B cell (primary cell): ENCODE measurements at regions not wholly inside any gene's neighbourhood (a gene's known extent, or its start where the extent isn't known, plus 50 kb on each side); places are given as distances from the start of the nearest gene placed in this dataset.

ENCODE experiments used
- ATAC-seq: fragments of 200-7000 bp; cut with Tn5 transposase; one replicate; pipeline ENCODE4 v1.10.0; 2021; ENCODE audit warnings: low read depth, mild to moderate bottlenecking, moderate number of reproducible peaks, moderate library complexity
- CTCF ChIA-PET: fragments of 350-600 bp; sonication (Branson Sonifier 250); formaldehyde crosslinking; loops from one replicate; lab custom pipeline; 2021; ENCODE audit warnings: antibody characterized with exemption, inconsistent platforms; lab: Charles Lee
- POLR2A ChIA-PET: fragments of 350-600 bp; sonication (Branson Sonifier 250); formaldehyde crosslinking; loops from one replicate; lab custom pipeline; 2021; ENCODE audit warnings: antibody characterized with exemption; lab: Charles Lee
- DNase-seq: peaks from one replicate; pipeline ENCODE4 v3.0.0; 2013
- H2AFZ ChIP-seq: 2 replicates; pipeline ENCODE4 v1.6.1; 2012; ENCODE audit warnings: mild to moderate bottlenecking, low read depth, low read length; ENCODE audit not compliant: insufficient read depth, poor library complexity, severe bottlenecking
- H3K27ac ChIP-seq, 2 donors: 1 replicate in 1 of 2; 2 replicates in 1 of 2; pipeline ENCODE4 v1.5.1; 2012 to 2013; ENCODE audit warnings: low read length in 2 of 2, mild to moderate bottlenecking in 2 of 2, moderate library complexity in 1 of 2
- H3K27me3 ChIP-seq, 4 experiments: fragments of 200-600 bp in 1 of 4; sonication (generic) in 1 of 4; replicated peaks in 1 of 4; 1 replicate in 2 of 4; 2 replicates in 2 of 4; pipeline versions ENCODE4 v1.6.1 to v1.7.0; 2013 to 2016; ENCODE audit warnings: low read length in 3 of 4, mild to moderate bottlenecking in 2 of 4, mixed read lengths in 1 of 4, moderate library complexity in 1 of 4; ENCODE audit not compliant: insufficient read depth in 4 of 4, control insufficient read depth in 3 of 4; ENCODE audit errors: control extremely low read depth in 1 of 4
- H3K36me3 ChIP-seq, 2 experiments: replicated peaks in 1 of 2; 1 replicate in 1 of 2; 2 replicates in 1 of 2; pipeline versions ENCODE4 v1.6.1 to v1.7.1; 2013; ENCODE audit warnings: low read length in 1 of 2; ENCODE audit not compliant: insufficient read depth in 2 of 2, control insufficient read depth in 1 of 2; ENCODE audit errors: control extremely low read depth in 1 of 2, extremely low read depth in 1 of 2
- H3K4me1 ChIP-seq, 2 donors: fragments of 200-600 bp in 1 of 2; sonication (generic) in 1 of 2; 1 replicate in 1 of 2; 2 replicates in 1 of 2; pipeline versions ENCODE4 v1.5.1 to v1.6.1; 2013 to 2017; ENCODE audit warnings: low read length in 2 of 2; ENCODE audit not compliant: control insufficient read depth in 2 of 2, insufficient read depth in 2 of 2
- H3K4me2 ChIP-seq: replicated peaks from 2 replicates; pipeline ENCODE3; 2012; ENCODE audit warnings: mild to moderate bottlenecking, low read depth, low read length; ENCODE audit not compliant: poor library complexity, severe bottlenecking
- H3K4me3 ChIP-seq, 5 experiments: fragments of 200-600 bp in 1 of 5; sonication (generic) in 1 of 5; 1 replicate in 3 of 5; 2 replicates in 2 of 5; pipeline versions ENCODE4 v1.5.1 to v1.7.0; 2011 to 2016; ENCODE audit warnings: low read length in 4 of 5, mild to moderate bottlenecking in 4 of 5, low read depth in 2 of 5, control low read depth in 1 of 5, moderate library complexity in 1 of 5; ENCODE audit not compliant: insufficient read depth in 1 of 5; ENCODE audit errors: control extremely low read depth in 1 of 5, extremely low read depth in 1 of 5
- H3K79me2 ChIP-seq: fragments of 200-600 bp; sonication (generic); one replicate; pipeline ENCODE4 v1.6.0; 2016; ENCODE audit warnings: low read length; ENCODE audit not compliant: control insufficient read depth, insufficient read depth
- H3K9ac ChIP-seq: fragments of 200-600 bp; sonication (generic); 2 replicates; pipeline ENCODE4 v1.6.1; 2017; ENCODE audit warnings: mild to moderate bottlenecking, low read length, moderate library complexity
- H3K9me3 ChIP-seq, 3 donors: one replicate each; pipeline versions ENCODE4 v1.6.1 to v1.7.1; 2013; ENCODE audit warnings: low read length in 2 of 3; ENCODE audit not compliant: control insufficient read depth in 2 of 3, insufficient read depth in 1 of 3; ENCODE audit errors: control extremely low read depth in 1 of 3
- H4K20me1 ChIP-seq: 2 replicates; pipeline ENCODE4 v1.6.0; 2012; ENCODE audit warnings: mild to moderate bottlenecking, low read length; ENCODE audit not compliant: insufficient read depth, control insufficient read depth, poor library complexity, severe bottlenecking
- H3K27ac Mint-ChIP-seq: one replicate; pipeline ENCODE4 v1.8.0; 2021; ENCODE audit warnings: mixed read lengths
- H3K27me3 Mint-ChIP-seq: one replicate; pipeline ENCODE4 v1.8.0; 2021; ENCODE audit warnings: mixed read lengths
- H3K4me1 Mint-ChIP-seq: one replicate; pipeline ENCODE4 v1.8.0; 2021; ENCODE audit warnings: mixed read lengths
- H3K4me3 Mint-ChIP-seq: one replicate; pipeline ENCODE4 v1.8.0; 2021; ENCODE audit warnings: mixed read lengths
- H3K9me3 Mint-ChIP-seq: one replicate; pipeline ENCODE4 v1.8.0; 2022; ENCODE audit warnings: mixed read lengths; ENCODE audit not compliant: insufficient read depth
- CTCF ChIP-seq: fragments of 200-600 bp; IDR thresholded peaks from one replicate; pipeline ENCODE4 v1.8.0; 2022; ENCODE audit warnings: antibody characterized with exemption, mild to moderate bottlenecking
- EZH2 ChIP-seq: IDR thresholded peaks from 2 replicates; pipeline ENCODE4 v1.6.1; 2012; ENCODE audit warnings: borderline replicate concordance, low read depth, mild to moderate bottlenecking, moderate library complexity, low read length; ENCODE audit not compliant: insufficient read depth, poor library complexity, severe bottlenecking
- WGBS: methylation state at CpG from one replicate; pipeline ENCODE4 v1.1.5; 2013; ENCODE audit warnings: missing lambda C conversion rate; ENCODE audit not compliant: insufficient coverage; 5-methylcytosine and 5-hydroxymethylcytosine counted together
- intact Hi-C: fragments of 100-400 bp; cut with micrococcal nuclease; formaldehyde crosslinking; loops from one replicate; pipeline ENCODE4 v1.10.0; 2022

GRCh38 chr6:76803038-76803580, 660.2 kb downstream of the HTR1B start:
- H3K9me3 ChIP-seq: peaks cover 0 to 6% (median 2%) of the 10 kb centered on the region in 3 donors
- no peak overlapping the region for H3K4me3 ChIP-seq
- no peaks in the 10 kb centered on the region for H3K36me3 ChIP-seq
- H4K20me1 ChIP-seq: no peaks in the 10 kb centered on the region
- DNase-seq (no peak), ATAC-seq (no peak)
- no peak overlapping the region for H3K9ac ChIP-seq
- intact Hi-C loops: no loop called here
- TF ChIP-seq CTCF: no peak
- TF ChIP-seq EZH2: no peak
- no peak overlapping the region for H3K4me2 ChIP-seq
- Mint-ChIP-seq H3K9me3 (peaks cover 2% of the 10 kb centered on the region), H3K27me3 (no peaks in the 10 kb centered on the region), H3K27ac (no peak overlapping the region), H3K4me1 (no peaks in the 10 kb centered on the region), H3K4me3 (no peak overlapping the region)
- no peaks in the 10 kb centered on the region for H3K79me2 ChIP-seq
- WGBS: 89% methylated on average over 5 of the region's 5 CpGs
- no peak overlapping the region for H2AFZ ChIP-seq
- no peaks in the 10 kb centered on the region for H3K4me1 ChIP-seq
- no peaks in the 10 kb centered on the region for H3K27me3 ChIP-seq
- ChIA-PET POLR2A (no interaction called here), CTCF (no interaction called here)
- H3K27ac ChIP-seq: no peak overlapping the region

- Mint-ChIP-seq H3K27ac (no peak overlapping the region), H3K9me3 (peaks cover 7% of the 10 kb centered on the region), H3K27me3 (no peaks in the 10 kb centered on the region), H3K4me3 (no peak overlapping the region), H3K4me1 (no peaks in the 10 kb centered on the region)
- H3K4me1 ChIP-seq: no peaks in the 10 kb centered on the region
- H3K27ac ChIP-seq: no peak overlapping the region
- H3K9me3 ChIP-seq: peaks cover 0 to 5% (median 0%) of the 10 kb centered on the region in 3 donors
- no peak overlapping the region for H3K4me3 ChIP-seq
- ChIA-PET POLR2A (no interaction called here), CTCF (no interaction called here)
- DNase-seq (no peak), ATAC-seq (no peak)
- no peaks in the 10 kb centered on the region for H3K79me2 ChIP-seq
- TF ChIP-seq CTCF: no peak
- TF ChIP-seq EZH2: no peak
- H2AFZ ChIP-seq: no peak overlapping the region
- no peaks in the 10 kb centered on the region for H3K27me3 ChIP-seq
- intact Hi-C loops: no loop called here
- WGBS: no CpG with 5 or more reads among the region's 1 CpG
- H3K36me3 ChIP-seq: no peaks in the 10 kb centered on the region
- no peaks in the 10 kb centered on the region for H4K20me1 ChIP-seq
- H3K9ac ChIP-seq: no peak overlapping the region
- H3K4me2 ChIP-seq: no peak overlapping the region
Measured at GRCh38 chr6:76792394-76792793, 670.9 kb downstream of the HTR1B start.
